Uterus (tissue), 3 donors: ENCODE measurements at regions not wholly inside any gene's neighbourhood (a gene's known extent, or its start where the extent isn't known, plus 50 kb on each side); places are given as distances from the start of the nearest gene placed in this dataset.

ENCODE experiments used
- DNase-seq, 2 donors: peaks; one replicate each; pipeline ENCODE4 v3.0.0-alpha.2; 2019 to 2020
- H3K27ac ChIP-seq, 2 donors: fragments of 200-600 bp; sonication (generic); 1 replicate in 1 of 2; 2 replicates in 1 of 2; pipeline ENCODE4 v1.5.1; 2016 to 2018
- H3K27me3 ChIP-seq, 2 donors: fragments of 200-600 bp; sonication (generic); one replicate each; pipeline ENCODE4 v1.5.1; 2018 to 2019; ENCODE audit warnings: control low read depth in 1 of 2
- H3K36me3 ChIP-seq, 2 donors: fragments of 200-600 bp; sonication (generic); one replicate each; pipeline ENCODE4 v1.5.1; 2019; ENCODE audit warnings: control low read depth in 1 of 2
- H3K4me1 ChIP-seq, 2 donors: fragments of 200-600 bp; sonication (generic); one replicate each; pipeline ENCODE4 v1.5.1; 2018 to 2019; ENCODE audit warnings: control low read depth in 1 of 2
- H3K4me3 ChIP-seq, 2 donors: fragments of 200-600 bp; sonication (generic); 1 replicate in 1 of 2; 2 replicates in 1 of 2; pipeline ENCODE4 v1.5.1; 2018 to 2019; ENCODE audit warnings: mild to moderate bottlenecking in 1 of 2
- H3K9me3 ChIP-seq, 2 donors: fragments of 200-600 bp; sonication (generic); one replicate each; pipeline ENCODE4 v1.5.1; 2019; ENCODE audit warnings: control low read depth in 1 of 2
- POLR2A ChIP-seq, 2 donors: fragments of 450-650 bp; IDR thresholded peaks; one replicate each; pipeline ENCODE4 v1.6.1; 2016; ENCODE audit warnings: antibody characterized with exemption in 2 of 2, mild to moderate bottlenecking in 1 of 2, moderate library complexity in 1 of 2
- intact Hi-C: fragments of 100-400 bp; cut with DNase I; formaldehyde crosslinking; loops from one replicate; pipeline ENCODE4 v1.15.1; 2023; ENCODE audit warnings: low total_unique reads
- TF ChIP-seq, protein P1 (sequence below), 4 experiments: fragments of 200-600 bp in 2 of 4; fragments of 450-650 bp in 2 of 4; sonication (generic) in 2 of 4; IDR thresholded peaks; one replicate each; pipeline ENCODE4 v1.5.1; 2016 to 2019; ENCODE audit warnings: antibody characterized with exemption in 4 of 4, mild to moderate bottlenecking in 2 of 4, moderate library complexity in 1 of 4
- donor health status: DM: yes; HTN: yes; CAD: no.

DNA sequence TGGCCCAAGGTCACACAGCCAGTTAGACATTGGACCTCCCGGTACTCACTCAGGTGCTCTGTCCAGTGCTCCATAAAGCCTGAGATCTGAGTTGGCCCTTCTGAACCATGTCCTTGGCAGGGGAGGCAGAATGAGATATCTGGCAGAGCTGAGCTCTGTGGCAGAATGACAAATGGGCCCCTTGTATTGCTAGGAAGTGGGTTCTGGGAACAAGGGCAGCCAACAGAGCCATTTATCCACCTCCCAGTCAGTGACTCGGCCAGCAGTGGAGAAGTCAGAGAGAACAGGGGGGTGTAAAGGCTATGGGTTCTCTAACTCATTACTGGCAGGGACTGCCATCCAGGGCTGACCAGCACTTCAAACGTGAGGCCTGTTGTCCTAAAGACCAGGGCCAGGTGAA lies 117.1 kb upstream of the NLRP1 start:
- Histone ChIP-seq H3K9me3 (no peaks in the 10 kb centered on the region), H3K27ac (no peak overlapping the region), H3K4me1 (no peaks in the 10 kb centered on the region), H3K27me3 (no peaks in the 10 kb centered on the region), H3K36me3 (no peaks in the 10 kb centered on the region), H3K4me3 (no peak overlapping the region)
- DNase-seq = no peak
- intact Hi-C loops = no loop called here
- no peak for TF ChIP-seq POLR2A (IDR thresholded peaks at IDR 0.05)
- TF ChIP-seq, protein P1, sequence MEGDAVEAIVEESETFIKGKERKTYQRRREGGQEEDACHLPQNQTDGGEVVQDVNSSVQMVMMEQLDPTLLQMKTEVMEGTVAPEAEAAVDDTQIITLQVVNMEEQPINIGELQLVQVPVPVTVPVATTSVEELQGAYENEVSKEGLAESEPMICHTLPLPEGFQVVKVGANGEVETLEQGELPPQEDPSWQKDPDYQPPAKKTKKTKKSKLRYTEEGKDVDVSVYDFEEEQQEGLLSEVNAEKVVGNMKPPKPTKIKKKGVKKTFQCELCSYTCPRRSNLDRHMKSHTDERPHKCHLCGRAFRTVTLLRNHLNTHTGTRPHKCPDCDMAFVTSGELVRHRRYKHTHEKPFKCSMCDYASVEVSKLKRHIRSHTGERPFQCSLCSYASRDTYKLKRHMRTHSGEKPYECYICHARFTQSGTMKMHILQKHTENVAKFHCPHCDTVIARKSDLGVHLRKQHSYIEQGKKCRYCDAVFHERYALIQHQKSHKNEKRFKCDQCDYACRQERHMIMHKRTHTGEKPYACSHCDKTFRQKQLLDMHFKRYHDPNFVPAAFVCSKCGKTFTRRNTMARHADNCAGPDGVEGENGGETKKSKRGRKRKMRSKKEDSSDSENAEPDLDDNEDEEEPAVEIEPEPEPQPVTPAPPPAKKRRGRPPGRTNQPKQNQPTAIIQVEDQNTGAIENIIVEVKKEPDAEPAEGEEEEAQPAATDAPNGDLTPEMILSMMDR (IDR thresholded peaks at IDR 0.05) = no peak

DNA sequence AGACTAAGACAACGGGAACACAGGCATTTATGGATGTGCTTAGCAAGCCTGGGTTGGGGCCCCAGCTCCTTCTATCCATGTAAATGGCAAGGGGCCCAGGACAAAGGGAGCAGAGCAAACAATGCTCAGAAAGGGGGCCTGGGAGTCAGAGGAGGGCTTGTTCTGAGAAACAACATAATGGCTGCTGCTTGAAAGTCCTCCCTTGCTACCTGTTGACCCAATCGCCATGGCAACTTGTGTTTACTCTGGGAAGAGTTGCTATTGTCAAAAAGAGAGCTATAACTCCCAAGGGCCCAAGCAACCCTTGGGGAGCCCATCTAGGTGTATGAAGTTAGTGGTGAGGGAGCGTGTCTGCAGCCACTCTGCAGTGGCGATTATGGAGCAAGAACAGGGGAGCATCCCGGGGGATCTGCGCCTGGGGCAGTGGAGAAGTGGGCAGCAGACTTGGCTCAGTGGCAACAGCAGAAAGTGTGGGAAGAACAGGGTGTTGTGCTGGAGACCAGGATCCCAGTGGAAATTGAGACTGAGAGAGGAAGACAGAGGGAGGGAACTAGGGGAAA lies 118.7 kb upstream of the NLRP1 start:
- H3K36me3 ChIP-seq = no peaks in the 10 kb centered on the region
- intact Hi-C loops = no loop called here
- H3K9me3 ChIP-seq = no peaks in the 10 kb centered on the region
- H3K27ac ChIP-seq = no peak overlapping the region
- no peak for DNase-seq
- no peak for TF ChIP-seq POLR2A (IDR thresholded peaks at IDR 0.05)
- TF ChIP-seq, protein P1 (IDR thresholded peaks at IDR 0.05) = no peak
- H3K4me1 ChIP-seq = no peaks in the 10 kb centered on the region
- H3K4me3 ChIP-seq = no peak overlapping the region
- H3K27me3 ChIP-seq = no peaks in the 10 kb centered on the region

DNA sequence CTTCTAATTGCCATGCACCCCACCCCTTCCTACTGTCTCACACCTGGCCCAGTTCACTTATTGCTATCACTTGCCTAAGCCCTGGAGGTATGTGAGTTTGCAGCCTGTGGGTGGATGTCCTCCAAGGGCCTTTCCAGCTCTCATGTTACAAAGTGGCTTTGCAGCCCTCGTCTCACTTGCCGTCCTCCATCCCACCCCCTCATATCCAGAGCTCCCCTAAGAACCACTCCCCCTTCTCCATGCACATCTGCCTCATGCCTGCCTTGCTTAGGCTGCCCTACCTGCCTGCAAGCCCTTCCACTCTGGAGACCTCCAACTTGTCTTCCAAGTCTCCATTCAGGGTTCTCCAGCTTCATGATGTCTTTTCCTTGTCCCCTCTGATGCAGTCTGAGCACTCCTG lies 119.4 kb upstream of the NLRP1 start:
- no peaks in the 10 kb centered on the region for H3K27me3 ChIP-seq
- intact Hi-C loops = no loop called here
- TF ChIP-seq POLR2A (IDR thresholded peaks at IDR 0.05) = no peak
- TF ChIP-seq, protein P1 (IDR thresholded peaks at IDR 0.05) = no peak

DNA sequence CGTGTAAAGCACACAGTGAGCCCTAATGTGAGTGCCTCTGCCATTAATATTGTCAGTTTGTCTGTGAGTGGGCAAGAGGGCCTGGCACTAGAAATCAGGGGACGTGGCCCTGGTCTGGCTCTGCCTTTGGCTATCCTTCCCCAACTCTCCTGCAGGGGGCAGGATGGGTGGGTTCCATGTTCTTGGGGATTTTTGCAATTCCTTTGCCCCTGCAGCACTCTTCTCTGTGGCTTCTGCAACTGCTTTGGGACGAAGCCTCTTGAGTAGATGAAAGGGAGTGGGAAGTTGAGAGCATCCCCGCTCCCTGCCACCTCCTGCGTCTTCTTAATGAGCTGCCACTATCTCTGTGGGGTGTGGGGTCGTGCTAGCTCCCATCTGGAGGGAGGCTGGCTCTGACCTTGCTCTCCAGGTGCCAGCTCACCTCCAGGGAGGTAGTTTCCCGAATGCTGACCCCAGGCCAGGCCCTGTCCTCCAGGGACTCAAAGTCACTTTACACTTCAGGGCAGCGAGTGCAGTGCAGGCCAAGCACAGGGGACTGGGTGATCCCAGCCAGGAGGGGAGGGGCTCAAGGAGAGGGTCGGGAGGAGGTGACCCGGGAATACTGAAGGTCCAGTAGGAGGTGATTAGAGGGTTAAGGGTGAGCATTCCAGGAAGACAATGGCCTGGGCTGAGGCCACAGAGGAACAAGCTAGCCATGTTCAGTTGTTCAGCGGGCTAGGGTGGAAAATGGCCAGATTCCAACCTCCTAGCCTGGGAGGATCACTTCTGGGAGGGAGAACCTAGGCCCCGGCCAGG lies 121.0 kb upstream of the NLRP1 start:
- DNase-seq = no peak
- H3K36me3 ChIP-seq = no peaks in the 10 kb centered on the region
- no peaks in the 10 kb centered on the region for H3K4me1 ChIP-seq
- intact Hi-C loops = no loop called here
- TF ChIP-seq, protein P1 (IDR thresholded peaks at IDR 0.05) = no peak
- TF ChIP-seq POLR2A (IDR thresholded peaks at IDR 0.05) = no peak
- H3K27me3 ChIP-seq = no peaks in the 10 kb centered on the region
- H3K27ac ChIP-seq = no peak overlapping the region
- no peak overlapping the region for H3K4me3 ChIP-seq
- no peaks in the 10 kb centered on the region for H3K9me3 ChIP-seq

More for the DNA sequence above, 119.4 kb upstream of the NLRP1 start:
- H3K27ac ChIP-seq = no peak overlapping the region
- H3K4me3 ChIP-seq = no peak overlapping the region
- DNase-seq = no peak
- no peaks in the 10 kb centered on the region for H3K9me3 ChIP-seq
- H3K4me1 ChIP-seq = no peaks in the 10 kb centered on the region
- no peaks in the 10 kb centered on the region for H3K36me3 ChIP-seq

DNA sequence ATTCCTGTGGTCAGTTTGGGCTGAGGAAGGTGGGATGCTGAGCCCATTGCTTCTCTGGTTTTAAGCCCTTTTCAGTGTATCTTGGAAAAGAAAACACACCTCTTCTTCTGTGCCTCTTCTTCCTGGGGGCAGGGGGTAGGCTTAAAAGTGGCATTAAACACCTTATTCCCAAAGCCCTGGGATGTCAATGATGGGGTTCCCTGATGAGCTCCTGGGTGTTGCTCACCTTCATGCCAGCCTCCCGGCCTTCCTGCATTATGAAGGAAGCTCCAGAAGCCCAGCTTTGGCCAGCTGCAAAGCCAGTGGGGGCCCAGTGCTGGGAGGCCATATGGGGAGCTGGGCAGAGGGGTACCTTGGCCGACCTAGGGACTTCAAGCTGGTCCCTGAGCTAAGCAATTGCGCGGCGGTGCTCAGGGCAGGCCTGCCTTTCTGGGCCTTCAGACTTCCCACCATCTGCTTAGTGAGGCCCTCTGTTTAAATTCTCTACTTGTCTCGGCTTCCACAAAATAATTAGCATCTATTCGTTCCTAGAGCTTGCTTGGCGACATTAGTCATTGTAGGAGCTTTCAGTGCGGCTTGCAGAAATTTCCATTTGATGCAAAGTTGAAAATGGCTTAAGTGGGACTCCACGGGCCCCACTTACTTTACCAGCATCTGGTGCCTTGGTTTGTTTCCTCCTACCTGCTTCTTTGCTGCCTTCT lies 121.7 kb upstream of the NLRP1 start:
- intact Hi-C loops = no loop called here
- no peaks in the 10 kb centered on the region for H3K4me1 ChIP-seq
- no peaks in the 10 kb centered on the region for H3K36me3 ChIP-seq
- H3K27me3 ChIP-seq = no peaks in the 10 kb centered on the region
- no peak overlapping the region for H3K4me3 ChIP-seq
- DNase-seq = no peak
- no peak overlapping the region for H3K27ac ChIP-seq
- no peak for TF ChIP-seq POLR2A (IDR thresholded peaks at IDR 0.05)
- TF ChIP-seq, protein P1 (IDR thresholded peaks at IDR 0.05) = no peak
- H3K9me3 ChIP-seq = no peaks in the 10 kb centered on the region
